Spleen (tissue), 7 donors: ENCODE measurements at regions not wholly inside any gene's neighbourhood (a gene's known extent, or its start where the extent isn't known, plus 50 kb on each side); places are given as distances from the start of the nearest gene placed in this dataset.

ENCODE experiments used
- POLR2A ChIP-seq, 3 donors: fragments of 450-650 bp; IDR thresholded peaks; one replicate each; pipeline ENCODE4 v1.5.1; 2017; ENCODE audit warnings: antibody characterized with exemption in 3 of 3, mild to moderate bottlenecking in 1 of 3
- POLR2AphosphoS5 ChIP-seq, 3 donors: sonication (generic); formaldehyde crosslinking; IDR thresholded peaks; one replicate each; pipeline ENCODE4 v1.5.1; 2017; ENCODE audit warnings: antibody characterized with exemption in 3 of 3
- TF ChIP-seq, protein P1 (sequence below), 11 experiments: fragments of 200-600 bp in 7 of 11; fragments of 450-650 bp in 4 of 11; sonication (generic) in 4 of 11; IDR thresholded peaks in 8 of 11; conservative IDR thresholded peaks in 3 of 11; 1 replicate in 7 of 11; 2 replicates in 4 of 11; pipeline versions ENCODE4 v1.4.0 to v1.8.0; 2016 to 2021; ENCODE audit warnings: antibody characterized with exemption in 11 of 11, inconsistent platforms in 4 of 11, mild to moderate bottlenecking in 1 of 11
- donor health status: DM: no; HTN: no; CAD: no; lungs with moderate emphysema.
- donor health status: DM: no; HTN: no; CAD: no.
- donor health status: DM: no; HTN: no; CAD: no.

DNA sequence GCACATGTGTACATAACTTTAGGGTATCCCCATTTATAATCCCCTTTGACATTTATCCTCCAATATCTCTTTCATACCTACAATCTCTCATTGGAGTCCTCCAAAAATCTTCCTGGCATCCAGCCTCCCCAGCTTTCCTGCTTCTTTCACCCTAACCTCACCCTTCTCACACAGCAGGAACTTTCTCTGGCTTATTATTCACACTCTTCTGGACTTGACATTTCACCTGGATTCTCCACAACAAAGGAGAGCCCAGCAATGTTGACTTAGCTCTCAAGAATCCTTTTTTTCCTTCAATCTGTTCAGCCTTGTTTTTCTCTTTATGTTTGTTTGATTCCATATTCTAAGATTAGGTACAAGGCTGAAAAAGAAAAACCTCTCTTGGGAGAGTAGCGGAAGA lies 783.6 kb upstream of the ACVR2A start:
- TF ChIP-seq, protein P1, sequence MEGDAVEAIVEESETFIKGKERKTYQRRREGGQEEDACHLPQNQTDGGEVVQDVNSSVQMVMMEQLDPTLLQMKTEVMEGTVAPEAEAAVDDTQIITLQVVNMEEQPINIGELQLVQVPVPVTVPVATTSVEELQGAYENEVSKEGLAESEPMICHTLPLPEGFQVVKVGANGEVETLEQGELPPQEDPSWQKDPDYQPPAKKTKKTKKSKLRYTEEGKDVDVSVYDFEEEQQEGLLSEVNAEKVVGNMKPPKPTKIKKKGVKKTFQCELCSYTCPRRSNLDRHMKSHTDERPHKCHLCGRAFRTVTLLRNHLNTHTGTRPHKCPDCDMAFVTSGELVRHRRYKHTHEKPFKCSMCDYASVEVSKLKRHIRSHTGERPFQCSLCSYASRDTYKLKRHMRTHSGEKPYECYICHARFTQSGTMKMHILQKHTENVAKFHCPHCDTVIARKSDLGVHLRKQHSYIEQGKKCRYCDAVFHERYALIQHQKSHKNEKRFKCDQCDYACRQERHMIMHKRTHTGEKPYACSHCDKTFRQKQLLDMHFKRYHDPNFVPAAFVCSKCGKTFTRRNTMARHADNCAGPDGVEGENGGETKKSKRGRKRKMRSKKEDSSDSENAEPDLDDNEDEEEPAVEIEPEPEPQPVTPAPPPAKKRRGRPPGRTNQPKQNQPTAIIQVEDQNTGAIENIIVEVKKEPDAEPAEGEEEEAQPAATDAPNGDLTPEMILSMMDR (IDR thresholded peaks at IDR 0.05 in 8 of 11, conservative IDR thresholded peaks at IDR 0.05 in 3 of 11), result no peak
- no peak for TF ChIP-seq POLR2A (IDR thresholded peaks at IDR 0.05)
- no peak for TF ChIP-seq POLR2AphosphoS5 (IDR thresholded peaks at IDR 0.05)
